Loucy (cell line): ENCODE measurements at regions not wholly inside any gene's neighbourhood (a gene's known extent, or its start where the extent isn't known, plus 50 kb on each side); places are given as distances from the start of the nearest gene placed in this dataset.

ENCODE experiments used
- CTCF ChIP-seq: fragments of 200-600 bp; sonication (generic); conservative IDR thresholded peaks from 2 replicates; pipeline ENCODE4 v1.5.1; 2014; ENCODE audit warnings: mild to moderate bottlenecking, antibody characterized with exemption, low read length
- EZH2phosphoT487 ChIP-seq: fragments of 200-600 bp; IDR thresholded peaks from 2 replicates; pipeline ENCODE4 v1.6.1; 2018; ENCODE audit warnings: antibody characterized with exemption, mild to moderate bottlenecking, moderate library complexity, borderline replicate concordance

- TF ChIP-seq CTCF: no peak
- no peak for TF ChIP-seq EZH2phosphoT487
Observed at GRCh38 chr6:48186746-48187145, 75.7 kb upstream of the PTCHD4 start.
